Islet of Langerhans (tissue), 1 donor: ENCODE measurements at regions not wholly inside any gene's neighbourhood (a gene's known extent, or its start where the extent isn't known, plus 50 kb on each side); places are given as distances from the start of the nearest gene placed in this dataset.
"Not testable (repeated sequence)": the region's sequence is repeated elsewhere in the genome, so short reads cannot be mapped to it uniquely, and the experiment has no call there.

Source experiments
- FAIRE-seq: peaks from one replicate; lab custom pipeline; 2011; peaks lifted over from hg19 to GRCh38; lab: Jason Lieb, UNC

- FAIRE-seq, result no peak
These were observed 80.6 kb downstream of the MFSD1 start for GRCh38 chr3:158882445-158882844.

GRCh38 chr3:158896729-158897128 lies 94.9 kb downstream of the MFSD1 start:
- no peak for FAIRE-seq

- no peak for FAIRE-seq
These were observed 104.9 kb downstream of the MFSD1 start for GRCh38 chr3:158906749-158907148.

GRCh38 chr3:158908187-158908734 lies 106.4 kb downstream of the MFSD1 start:
- FAIRE-seq, result no peak

GRCh38 chr3:158909870-158910269 lies 108.0 kb downstream of the MFSD1 start:
- FAIRE-seq, result no peak

DNA sequence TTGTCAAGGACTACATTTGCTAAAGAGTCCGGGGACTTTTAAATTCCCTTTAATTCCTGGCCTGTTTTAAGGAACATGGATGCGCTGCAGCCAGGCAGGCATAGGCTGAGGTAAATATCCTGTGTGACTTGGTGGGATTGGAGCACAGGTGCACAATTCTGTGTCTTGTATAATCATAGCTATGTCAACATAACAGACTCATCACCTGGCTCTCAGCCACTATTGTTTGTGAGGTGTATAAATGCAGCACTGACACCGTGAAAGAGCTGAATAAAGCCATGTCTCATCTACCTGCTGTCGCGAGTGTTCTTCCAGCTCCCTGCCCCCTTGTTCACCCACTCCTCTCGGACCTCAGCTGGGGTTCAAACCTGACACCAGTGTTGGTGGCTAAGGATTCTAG lies 109.7 kb downstream of the MFSD1 start:
- FAIRE-seq, result no peak

DNA sequence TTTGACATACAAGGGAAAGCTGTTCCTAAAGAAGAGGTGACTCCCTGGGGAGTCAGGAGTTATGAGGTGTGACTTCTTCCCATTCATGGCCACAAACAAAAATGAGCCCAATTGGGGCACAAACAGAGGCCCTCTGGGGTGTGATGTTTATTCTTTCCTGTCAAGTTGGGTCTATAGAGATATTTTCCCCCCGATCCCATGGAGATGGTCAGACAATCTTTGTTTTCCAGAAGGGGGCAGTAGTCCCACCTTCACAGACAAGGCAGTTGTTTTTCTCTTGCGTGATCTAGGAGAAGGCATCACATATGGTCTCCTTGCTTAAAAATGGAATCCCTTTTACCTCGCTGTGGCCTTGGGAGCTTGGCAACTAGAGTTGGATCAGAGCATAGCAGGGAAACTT lies 110.3 kb downstream of the MFSD1 start:
- FAIRE-seq, result no peak

- no peak for FAIRE-seq
These were observed 110.8 kb downstream of the MFSD1 start for GRCh38 chr3:158912621-158913020.

GRCh38 chr3:158916111-158916510 lies 114.3 kb downstream of the MFSD1 start:
- FAIRE-seq, result no peak

DNA sequence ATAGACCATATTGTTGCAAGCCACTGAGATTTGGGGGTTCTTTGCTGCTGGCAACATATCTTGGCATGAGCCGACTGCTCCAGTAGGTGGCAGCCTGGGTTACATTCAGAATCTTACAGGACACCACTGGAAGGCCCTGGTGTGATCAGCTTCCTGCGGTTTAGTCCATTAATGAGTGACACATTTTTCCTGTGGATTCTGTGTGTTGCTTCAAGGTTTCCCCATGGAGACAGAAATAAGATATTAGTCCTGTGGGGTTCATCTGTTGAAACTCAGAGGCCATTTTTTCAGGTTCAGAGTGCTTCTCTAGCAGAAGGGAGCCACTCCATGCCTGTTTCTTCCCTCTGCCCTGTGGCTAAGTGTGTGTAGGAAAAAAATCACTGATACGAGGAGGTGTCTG lies 116.2 kb downstream of the MFSD1 start:
- FAIRE-seq, result no peak

- no peak for FAIRE-seq
These were observed 116.6 kb downstream of the MFSD1 start for GRCh38 chr3:158918451-158918850.

GRCh38 chr3:158920371-158920770 lies 118.5 kb downstream of the MFSD1 start:
- no peak for FAIRE-seq

DNA sequence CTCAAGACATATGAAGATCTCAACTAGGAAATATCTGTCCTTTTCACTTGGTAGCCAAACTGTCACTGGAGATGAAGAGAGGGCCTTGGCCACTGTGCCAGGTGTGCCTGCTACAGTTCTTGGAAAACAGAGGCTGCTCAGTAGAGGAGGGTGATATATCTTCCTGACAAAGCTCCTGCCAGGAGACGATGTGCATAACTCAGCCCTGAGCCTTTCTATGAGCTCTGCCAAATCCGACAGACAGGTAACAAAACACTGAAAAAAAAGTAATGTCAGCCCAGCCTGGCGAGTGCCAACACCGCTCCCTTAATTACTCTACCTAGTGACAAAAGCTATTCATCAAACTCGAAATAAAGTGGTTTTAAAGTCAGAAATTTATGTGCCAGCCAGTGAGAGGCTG lies 123.2 kb downstream of the MFSD1 start:
- FAIRE-seq, result no peak

DNA sequence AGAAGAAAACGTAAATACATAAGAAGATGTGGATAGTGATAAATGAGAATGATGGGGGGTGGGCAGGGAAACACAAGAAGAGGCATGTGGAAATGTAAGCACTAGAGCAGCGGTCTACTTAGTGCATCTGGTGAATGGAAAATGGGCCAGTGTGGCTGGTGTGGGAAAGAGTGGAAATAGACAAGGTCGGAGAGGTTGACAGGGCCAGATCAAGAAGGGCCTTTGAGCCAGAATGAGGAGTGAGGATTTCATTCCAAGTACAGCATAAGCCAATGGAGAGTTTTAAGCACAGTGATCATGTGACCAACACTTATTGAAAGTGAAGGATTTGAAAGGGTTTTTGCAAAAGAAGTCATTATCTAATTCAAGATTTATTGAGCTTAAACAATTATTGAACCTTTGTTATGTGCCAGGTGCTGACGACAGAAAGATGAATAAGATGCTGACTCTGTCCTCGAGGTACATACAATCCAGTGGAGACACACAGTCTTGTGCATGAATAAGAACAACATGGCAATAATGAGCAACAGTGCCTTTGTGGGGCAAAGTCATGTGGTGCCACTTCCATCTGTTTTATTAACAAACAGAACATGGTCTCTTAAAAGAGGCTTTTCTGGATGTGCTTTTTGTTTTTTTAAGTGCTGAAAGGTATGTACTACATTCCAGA lies 124.1 kb downstream of the MFSD1 start:
- FAIRE-seq, result no peak

DNA sequence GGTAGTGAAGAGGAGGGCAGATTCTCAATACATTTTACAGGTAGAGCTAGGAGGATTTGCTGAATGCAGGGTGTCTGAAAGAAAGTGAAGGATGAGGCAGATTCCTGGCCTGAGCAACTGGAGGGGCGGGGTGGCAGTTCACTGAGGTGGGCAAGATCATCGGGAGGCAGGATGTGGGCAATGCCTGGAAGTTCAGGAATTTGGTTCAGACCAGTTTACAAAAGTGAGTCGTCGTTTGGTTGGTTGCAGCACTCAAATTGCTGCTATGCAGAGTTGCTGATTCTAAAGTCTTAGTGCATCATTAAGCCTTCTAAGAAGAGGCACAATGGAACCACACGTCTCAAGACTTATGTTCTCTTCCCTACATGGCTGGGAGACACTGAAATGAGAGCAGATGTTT lies 134.0 kb downstream of the MFSD1 start:
- no peak for FAIRE-seq

- FAIRE-seq, result no peak
These were observed 134.8 kb downstream of the MFSD1 start for GRCh38 chr3:158936530-158937113.

DNA sequence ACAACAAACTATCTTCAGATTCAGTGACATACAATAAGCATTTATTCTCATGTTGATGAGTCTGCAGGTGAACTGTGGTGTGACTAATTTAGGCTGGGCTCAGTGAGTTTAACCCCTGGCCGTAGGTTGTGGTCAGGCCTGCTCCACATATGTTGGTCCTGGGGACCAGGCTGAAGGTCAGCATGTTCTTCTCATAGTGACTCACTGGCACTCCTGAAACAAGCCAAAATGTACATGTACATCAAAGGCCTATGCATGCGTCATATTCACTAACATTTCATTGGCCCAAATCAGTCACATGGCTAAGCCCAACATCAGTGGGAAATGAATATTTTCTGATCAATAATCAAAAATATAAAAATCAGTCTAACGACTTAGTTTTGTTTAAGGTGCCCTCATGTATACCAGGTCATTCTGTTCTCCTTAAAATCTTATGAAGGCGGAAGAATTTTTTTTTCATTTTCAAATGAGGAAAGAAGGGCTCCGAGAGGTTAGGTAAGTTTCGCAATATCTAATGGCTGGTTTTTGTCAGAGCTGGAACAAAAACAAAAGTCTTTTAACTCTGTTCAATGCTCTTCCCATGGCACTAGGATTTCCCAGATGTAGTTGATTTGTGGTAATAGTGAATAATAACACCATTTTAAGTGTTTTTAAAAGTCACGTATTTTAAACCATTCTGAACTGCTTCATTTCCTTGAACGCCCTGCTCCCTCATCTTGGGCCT lies 148.5 kb downstream of the MFSD1 start:
- FAIRE-seq, result no peak

DNA sequence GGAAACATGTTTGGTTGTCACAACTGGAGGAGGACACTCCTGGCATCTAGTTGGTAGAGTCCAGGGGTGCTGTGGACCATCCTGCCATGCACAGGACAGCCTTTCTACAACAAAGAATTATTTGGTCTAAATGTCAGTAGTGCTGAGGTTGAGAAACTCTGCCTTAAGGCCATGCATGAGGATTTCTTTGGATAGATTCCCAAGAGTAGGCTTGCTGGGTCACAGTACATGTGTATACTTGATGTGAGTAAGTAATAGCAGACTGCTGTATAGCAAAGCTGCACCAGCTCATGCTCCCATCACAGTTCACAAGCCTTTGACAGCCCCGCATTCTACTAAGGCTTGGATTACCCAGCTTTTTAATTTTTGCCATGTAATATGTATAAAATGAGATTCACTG lies 151.3 kb downstream of the MFSD1 start:
- FAIRE-seq, result no peak

- FAIRE-seq, result no peak
These were observed 152.6 kb downstream of the MFSD1 start for GRCh38 chr3:158954420-158954819.

- not testable (repeated sequence) for FAIRE-seq
These were observed 155.9 kb downstream of the MFSD1 start for GRCh38 chr3:158957777-158958176.

GRCh38 chr3:158958873-158959272 lies 157.0 kb downstream of the MFSD1 start:
- no peak for FAIRE-seq

- no peak for FAIRE-seq
These were observed 159.6 kb downstream of the MFSD1 start for GRCh38 chr3:158961471-158961870.

GRCh38 chr3:158961911-158962310 lies 160.1 kb downstream of the MFSD1 start:
- no peak for FAIRE-seq
